Suppressor macrophage treated with lipopolysaccharide for 4 hours (primary cell): ENCODE measurements at regions not wholly inside any gene's neighbourhood (a gene's known extent, or its start where the extent isn't known, plus 50 kb on each side); places are given as distances from the start of the nearest gene placed in this dataset.

Source experiments
- DNase-seq: peaks from one replicate; pipeline ENCODE4 v3.0.0-alpha.2; 2020

GRCh38 chr3:166187237-166187636 lies 350.0 kb upstream of the BCHE start:
- no peak for DNase-seq

DNA sequence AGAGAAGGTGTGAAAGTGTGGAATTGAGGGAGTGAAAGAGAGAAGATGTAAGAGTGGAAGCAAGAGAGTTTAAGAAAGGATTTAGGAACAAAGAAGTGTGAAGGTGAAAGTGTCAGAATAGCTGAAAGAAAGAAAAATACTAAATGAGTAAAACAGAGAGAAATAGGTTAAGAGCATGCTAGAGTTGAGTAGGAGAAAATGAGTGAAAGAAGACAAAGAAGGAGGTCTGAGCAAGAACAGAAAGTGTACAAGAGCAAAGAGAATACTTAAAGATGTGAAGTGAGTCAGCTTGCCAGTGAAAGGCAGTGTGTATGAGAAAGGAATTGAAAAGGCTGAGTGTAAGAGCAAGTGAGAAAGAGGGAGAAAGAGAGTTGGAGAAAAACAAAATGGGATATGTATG lies 348.8 kb upstream of the BCHE start:
- no peak for DNase-seq

GRCh38 chr3:166177130-166177529 lies 339.9 kb upstream of the BCHE start:
- no peak for DNase-seq

DNA sequence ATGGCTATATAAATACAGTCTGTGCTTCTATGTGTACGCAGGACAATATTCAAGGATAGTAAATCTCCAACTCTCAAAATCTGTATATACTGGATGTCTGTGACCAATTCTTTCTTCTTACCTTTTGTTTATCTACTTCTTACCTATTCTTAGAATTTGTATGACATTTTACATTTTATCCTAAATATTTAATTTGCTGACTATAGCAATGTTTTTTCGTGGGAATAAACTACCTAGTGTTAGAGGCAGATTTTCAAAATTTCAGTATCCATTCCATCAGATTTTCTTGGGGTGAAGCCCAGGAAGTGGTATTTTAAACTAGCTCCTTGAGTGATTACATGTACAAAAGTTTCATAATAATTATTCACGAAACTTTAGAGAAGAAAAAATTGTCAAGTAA lies 334.5 kb upstream of the BCHE start:
- no peak for DNase-seq

DNA sequence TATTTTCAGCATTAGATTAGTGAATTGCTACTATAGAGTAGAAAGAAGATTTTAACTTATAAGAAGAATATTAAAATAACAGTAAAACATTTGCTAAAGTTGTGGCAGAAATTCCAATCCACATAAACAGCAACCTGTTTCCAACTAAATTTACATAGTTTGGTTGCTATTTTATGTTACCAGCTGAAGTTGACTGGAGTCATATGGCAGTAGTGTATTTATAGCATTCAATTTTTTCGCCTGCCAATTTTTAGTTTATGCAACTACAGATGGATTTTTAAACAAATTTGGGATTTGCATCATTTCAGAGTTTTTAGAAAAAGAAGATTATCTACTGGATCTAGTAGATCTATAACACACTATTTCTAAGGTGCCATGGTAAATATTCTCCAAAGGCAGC lies 332.5 kb upstream of the BCHE start:
- DNase-seq, result no peak

GRCh38 chr3:166127969-166128368 lies 290.7 kb upstream of the BCHE start:
- no peak for DNase-seq

GRCh38 chr3:166125179-166125578 lies 288.0 kb upstream of the BCHE start:
- DNase-seq, result no peak

GRCh38 chr3:166123576-166123975 lies 286.4 kb upstream of the BCHE start:
- DNase-seq, result no peak

DNA sequence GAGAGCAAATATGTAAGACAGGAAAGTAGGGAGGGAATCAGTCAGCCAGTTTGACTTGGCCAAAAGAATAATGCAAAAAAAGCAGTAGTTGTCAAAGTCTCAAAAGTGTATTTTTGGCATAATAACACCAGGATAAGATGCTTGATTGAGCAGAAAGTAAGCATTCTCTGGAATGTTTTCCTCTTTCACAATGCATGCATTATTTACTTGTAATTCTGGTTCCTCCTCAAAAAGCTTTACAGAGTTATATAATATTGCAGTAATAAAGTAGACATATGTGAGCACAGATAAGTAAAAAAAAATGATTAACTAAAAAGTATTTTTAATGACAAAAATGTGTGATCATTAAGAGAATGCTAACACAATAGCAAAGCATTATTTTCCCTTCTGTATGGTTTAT lies 285.9 kb upstream of the BCHE start:
- DNase-seq, result no peak

GRCh38 chr3:166118049-166118448 lies 280.8 kb upstream of the BCHE start:
- DNase-seq, result no peak

DNA sequence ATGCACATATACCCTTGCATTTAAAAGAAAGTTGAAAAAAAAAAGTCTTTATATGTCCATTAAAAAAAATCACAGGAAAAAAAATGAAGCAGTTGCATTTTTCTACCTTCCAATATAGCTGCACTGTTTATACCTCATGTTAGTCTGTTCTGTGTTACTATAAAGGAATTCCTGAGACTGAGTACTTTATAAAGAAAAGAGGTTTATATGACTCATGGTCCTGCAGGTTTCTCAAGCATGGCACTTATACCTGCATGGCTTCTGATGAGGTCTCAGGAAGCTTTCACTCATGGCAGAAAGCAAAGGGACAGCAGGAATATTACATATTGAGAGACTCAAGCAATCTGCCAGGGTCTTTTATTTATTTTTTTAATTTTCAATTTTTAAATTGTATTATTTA lies 277.2 kb upstream of the BCHE start:
- DNase-seq, result no peak

DNA sequence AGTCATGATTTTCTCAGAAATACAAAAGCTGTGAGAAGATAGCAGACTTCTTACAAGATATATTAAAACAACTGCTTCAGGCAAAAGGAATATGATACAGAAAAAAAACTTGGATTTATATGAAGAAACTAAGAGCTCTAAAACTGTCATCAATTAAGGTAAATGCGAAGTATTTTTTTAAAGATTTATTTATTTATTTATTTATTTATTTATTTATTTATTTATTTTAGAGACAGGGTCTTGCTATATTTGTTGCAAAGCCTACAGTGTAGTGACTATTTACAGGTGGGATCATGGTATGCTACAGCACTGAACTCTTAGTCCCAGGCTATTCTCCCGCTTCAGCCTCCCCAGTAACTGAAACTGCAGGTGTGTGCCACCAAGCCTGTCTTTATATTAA lies 274.3 kb upstream of the BCHE start:
- DNase-seq, result no peak

DNA sequence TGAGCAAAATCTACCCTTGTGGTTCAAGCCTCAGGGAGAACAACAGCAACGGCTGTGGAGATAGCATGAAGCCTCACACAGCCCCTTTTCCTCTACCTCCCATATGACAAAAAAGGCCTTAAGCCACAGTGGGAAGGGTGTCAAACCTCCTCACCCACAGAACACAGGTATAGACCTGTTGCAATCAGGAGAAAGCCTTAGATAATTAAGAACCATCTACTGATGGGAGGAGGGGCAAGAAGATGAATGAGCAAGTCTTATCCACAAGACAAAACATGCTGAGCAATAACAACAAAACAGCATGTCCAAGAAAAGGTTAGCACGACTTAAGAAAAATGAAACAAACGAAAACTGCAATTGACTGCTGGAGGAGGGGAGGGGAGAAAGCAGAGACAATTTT lies 272.9 kb upstream of the BCHE start:
- DNase-seq, result no peak

- no peak for DNase-seq
Measured at GRCh38 chr3:166104938-166105337, 267.7 kb upstream of the BCHE start.

DNA sequence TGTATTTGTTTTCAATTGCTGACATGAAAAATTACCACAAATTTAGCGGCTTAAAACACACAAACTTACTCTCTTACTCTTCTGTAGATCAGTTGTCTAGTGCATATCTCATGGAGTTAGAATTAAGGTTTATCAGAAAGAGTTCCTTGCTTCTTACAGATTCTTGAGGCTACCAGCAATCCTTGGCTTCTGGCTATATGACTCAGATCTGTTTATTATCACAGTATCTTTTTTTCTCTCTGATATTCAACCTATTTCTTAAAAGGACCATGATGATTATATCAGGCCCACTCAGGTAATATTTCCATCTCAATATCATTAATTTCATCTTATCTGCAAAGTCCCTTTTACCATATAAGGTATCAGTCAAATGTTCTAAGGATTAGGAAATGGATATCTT lies 263.5 kb upstream of the BCHE start:
- DNase-seq, result no peak

DNA sequence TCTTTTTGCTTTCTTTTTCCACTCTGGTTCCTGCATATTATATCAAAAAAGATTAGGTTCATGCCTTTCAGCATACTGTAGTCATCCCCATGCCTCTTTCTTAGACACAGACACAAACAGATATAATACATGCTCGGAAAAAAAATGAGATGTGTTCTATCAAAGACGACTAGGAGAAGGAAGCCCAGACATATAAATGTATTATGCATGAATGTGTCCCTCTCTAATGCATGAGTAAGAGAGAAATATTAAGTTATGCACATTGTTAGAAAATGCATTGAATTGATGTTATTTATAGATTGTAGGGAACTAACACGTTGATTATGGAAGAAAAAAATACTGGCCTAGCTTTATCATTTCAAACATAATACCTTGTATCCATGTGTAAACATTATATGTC lies 252.4 kb upstream of the BCHE start:
- DNase-seq, result no peak

GRCh38 chr3:166085164-166085856 lies 248.1 kb upstream of the BCHE start:
- no peak for DNase-seq

- no peak for DNase-seq
Measured at GRCh38 chr3:166080096-166080495, 242.9 kb upstream of the BCHE start.

- DNase-seq, result no peak
Measured at GRCh38 chr3:166071831-166072230, 234.6 kb upstream of the BCHE start.

- DNase-seq, result no peak
Measured at GRCh38 chr3:166064476-166064875, 227.3 kb upstream of the BCHE start.

DNA sequence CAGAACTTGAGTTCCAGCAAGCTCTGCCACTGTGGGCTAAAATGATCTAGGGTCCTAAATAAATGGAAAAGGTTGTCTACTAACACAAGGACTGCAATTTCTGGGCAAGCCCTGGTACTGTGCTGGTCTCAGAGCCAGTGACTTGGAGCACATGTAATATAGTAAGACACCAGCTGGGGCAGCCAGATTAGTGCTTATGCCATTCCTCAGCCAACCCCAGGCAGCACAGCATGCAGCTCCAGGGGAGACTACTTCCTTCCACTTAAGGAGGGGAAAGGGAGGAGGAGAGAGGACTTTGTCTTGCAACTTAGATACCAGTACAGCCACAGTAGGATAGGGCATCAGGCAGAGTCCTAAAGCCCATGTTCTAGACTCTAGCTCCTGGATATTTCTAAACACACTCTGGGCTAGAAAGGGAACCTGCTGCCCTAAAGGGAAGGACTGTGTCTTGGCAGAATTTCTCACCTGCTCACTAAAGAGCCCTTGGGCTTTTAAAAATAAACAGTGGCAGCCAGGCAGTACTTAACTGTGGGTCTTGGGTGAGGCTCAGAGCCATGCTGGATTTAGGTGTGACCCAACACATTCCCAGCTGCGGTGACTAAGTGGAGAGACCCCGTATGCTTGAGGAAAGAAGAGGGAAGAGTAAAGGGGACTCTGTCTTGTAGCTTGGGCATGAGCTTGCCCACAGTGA lies 223.7 kb upstream of the BCHE start:
- DNase-seq, result no peak

- no peak for DNase-seq
Measured at GRCh38 chr3:166052440-166052839, 215.2 kb upstream of the BCHE start.

- no peak for DNase-seq
Measured at GRCh38 chr3:166029507-166029906, 192.3 kb upstream of the BCHE start.

DNA sequence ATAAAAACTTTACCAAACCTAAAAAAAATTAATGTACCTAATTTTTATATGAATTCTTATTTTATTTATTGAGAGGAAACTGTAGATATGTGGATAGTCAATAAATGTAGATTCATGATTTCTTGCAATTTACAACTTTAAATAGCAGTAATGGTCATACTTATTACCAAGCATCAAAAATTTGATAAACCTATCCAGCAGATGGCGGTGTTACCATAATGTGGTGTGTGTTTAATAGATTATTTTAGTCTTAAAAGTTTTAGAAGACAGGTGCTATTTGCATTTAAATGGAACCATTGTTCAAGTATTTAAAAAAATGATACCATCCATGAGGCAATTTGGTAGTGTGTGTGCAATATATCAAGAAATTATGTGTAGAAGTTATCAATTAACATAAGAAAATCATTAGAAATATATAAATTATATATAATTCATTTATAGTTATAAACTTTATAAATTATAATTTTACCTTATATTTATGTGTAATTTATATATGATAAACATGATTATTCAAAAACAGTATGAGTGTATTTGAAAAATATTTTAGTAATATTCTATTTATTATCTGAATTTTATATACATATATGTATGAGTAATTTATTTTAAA lies 176.0 kb upstream of the BCHE start:
- DNase-seq, result peak; percentile 29

GRCh38 chr3:166011771-166012170 lies 174.5 kb upstream of the BCHE start:
- no peak for DNase-seq
